Smooth muscle cell (in vitro differentiated cells): ENCODE measurements at regions not wholly inside any gene's neighbourhood (a gene's known extent, or its start where the extent isn't known, plus 50 kb on each side); places are given as distances from the start of the nearest gene placed in this dataset.

Source experiments
- DNase-seq: peaks from one replicate; lab custom pipeline; 2025; ENCODE audit not compliant: unreplicated experiment; lab: John Stamatoyannopoulos, UW
- H2AFZ ChIP-seq: fragments of 200-600 bp; sonication (generic); 2 replicates; pipeline ENCODE4 v1.6.0; 2016; ENCODE audit warnings: antibody characterized with exemption, low read depth, mild to moderate bottlenecking
- H3F3A ChIP-seq: fragments of 200-600 bp; sonication (generic); 2 replicates; pipeline ENCODE4 v1.6.0; 2017; ENCODE audit warnings: antibody characterized with exemption, low read depth
- H3K27ac ChIP-seq: fragments of 200-600 bp; sonication (generic); 2 replicates; pipeline ENCODE4 v1.5.1; 2016; ENCODE audit warnings: low read depth, mild to moderate bottlenecking
- H3K27me3 ChIP-seq: fragments of 200-600 bp; sonication (generic); 2 replicates; pipeline ENCODE4 v1.6.1; 2016; ENCODE audit warnings: low read depth, mild to moderate bottlenecking
- H3K36me3 ChIP-seq: fragments of 200-600 bp; sonication (generic); 2 replicates; pipeline ENCODE4 v1.5.1; 2016; ENCODE audit warnings: low read depth
- H3K4me1 ChIP-seq: fragments of 200-600 bp; sonication (generic); 2 replicates; pipeline ENCODE4 v1.5.1; 2016; ENCODE audit warnings: low read depth
- H3K4me2 ChIP-seq: fragments of 200-600 bp; sonication (generic); 2 replicates; pipeline ENCODE4 v1.6.0; 2016; ENCODE audit warnings: mild to moderate bottlenecking
- H3K4me3 ChIP-seq: fragments of 200-600 bp; sonication (generic); 2 replicates; pipeline ENCODE4 v1.5.1; 2016; ENCODE audit warnings: mild to moderate bottlenecking
- H3K79me2 ChIP-seq: fragments of 200-600 bp; sonication (generic); 2 replicates; pipeline ENCODE4 v1.6.0; 2016; ENCODE audit warnings: low read depth, mild to moderate bottlenecking
- H3K9ac ChIP-seq: fragments of 200-600 bp; sonication (generic); 2 replicates; pipeline ENCODE4 v1.6.0; 2016; ENCODE audit warnings: low read depth
- H3K9me3 ChIP-seq: fragments of 200-600 bp; sonication (generic); replicated peaks from 2 replicates; pipeline ENCODE4 v1.5.1; 2016; ENCODE audit warnings: low read depth
- H4K20me1 ChIP-seq: fragments of 200-600 bp; sonication (generic); 2 replicates; pipeline ENCODE4 v1.6.0; 2016; ENCODE audit warnings: low read depth
- WGBS: methylation state at CpG from one replicate; pipeline ENCODE4 v1.1.7; 2016; ENCODE audit warnings: low lambda C conversion rate; 5-methylcytosine and 5-hydroxymethylcytosine counted together
- TF ChIP-seq, protein P1 (sequence below): fragments of 200-600 bp; sonication (generic); IDR thresholded peaks from 2 replicates; pipeline ENCODE4 v1.5.1; 2017; ENCODE audit warnings: borderline replicate concordance, mild to moderate bottlenecking, antibody characterized with exemption; ENCODE audit not compliant: insufficient read depth, poor library complexity, severe bottlenecking

DNA sequence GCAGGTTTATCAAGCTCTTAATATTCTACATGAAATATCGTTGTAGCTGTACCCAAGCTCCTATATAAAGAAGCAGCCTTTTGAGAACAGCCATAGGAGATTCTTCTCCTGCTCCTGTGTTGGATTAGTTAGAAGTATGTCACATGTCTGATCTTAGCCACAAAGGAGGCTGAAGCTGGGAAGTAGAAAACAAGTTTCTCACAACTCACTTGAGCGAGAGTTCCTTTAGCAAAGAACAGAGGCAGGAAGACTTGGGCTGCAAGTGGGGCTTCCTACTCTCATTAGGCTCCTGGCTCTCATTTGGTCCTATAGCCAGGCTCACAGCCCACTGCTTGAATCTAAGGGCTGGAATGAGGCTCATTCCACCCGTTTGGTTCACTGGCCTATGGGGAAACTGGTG, 281.9 kb downstream of the BTG1 start:
- Histone ChIP-seq H3F3A (no peaks in the 10 kb centered on the region), H3K4me3 (no peak overlapping the region), H3K9ac (no peak overlapping the region), H3K4me1 (no peaks in the 10 kb centered on the region), H2AFZ (no peak overlapping the region), H3K27ac (no peak overlapping the region), H3K36me3 (no peaks in the 10 kb centered on the region), H3K9me3 (no peaks in the 10 kb centered on the region), H3K4me2 (no peak overlapping the region), H3K79me2 (no peaks in the 10 kb centered on the region), H4K20me1 (no peaks in the 10 kb centered on the region), H3K27me3 (no peaks in the 10 kb centered on the region)
- DNase-seq: no peak
- TF ChIP-seq, protein P1, sequence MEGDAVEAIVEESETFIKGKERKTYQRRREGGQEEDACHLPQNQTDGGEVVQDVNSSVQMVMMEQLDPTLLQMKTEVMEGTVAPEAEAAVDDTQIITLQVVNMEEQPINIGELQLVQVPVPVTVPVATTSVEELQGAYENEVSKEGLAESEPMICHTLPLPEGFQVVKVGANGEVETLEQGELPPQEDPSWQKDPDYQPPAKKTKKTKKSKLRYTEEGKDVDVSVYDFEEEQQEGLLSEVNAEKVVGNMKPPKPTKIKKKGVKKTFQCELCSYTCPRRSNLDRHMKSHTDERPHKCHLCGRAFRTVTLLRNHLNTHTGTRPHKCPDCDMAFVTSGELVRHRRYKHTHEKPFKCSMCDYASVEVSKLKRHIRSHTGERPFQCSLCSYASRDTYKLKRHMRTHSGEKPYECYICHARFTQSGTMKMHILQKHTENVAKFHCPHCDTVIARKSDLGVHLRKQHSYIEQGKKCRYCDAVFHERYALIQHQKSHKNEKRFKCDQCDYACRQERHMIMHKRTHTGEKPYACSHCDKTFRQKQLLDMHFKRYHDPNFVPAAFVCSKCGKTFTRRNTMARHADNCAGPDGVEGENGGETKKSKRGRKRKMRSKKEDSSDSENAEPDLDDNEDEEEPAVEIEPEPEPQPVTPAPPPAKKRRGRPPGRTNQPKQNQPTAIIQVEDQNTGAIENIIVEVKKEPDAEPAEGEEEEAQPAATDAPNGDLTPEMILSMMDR: no peak
- WGBS: 83% methylated on average over 3 of the region's 3 CpGs

DNA sequence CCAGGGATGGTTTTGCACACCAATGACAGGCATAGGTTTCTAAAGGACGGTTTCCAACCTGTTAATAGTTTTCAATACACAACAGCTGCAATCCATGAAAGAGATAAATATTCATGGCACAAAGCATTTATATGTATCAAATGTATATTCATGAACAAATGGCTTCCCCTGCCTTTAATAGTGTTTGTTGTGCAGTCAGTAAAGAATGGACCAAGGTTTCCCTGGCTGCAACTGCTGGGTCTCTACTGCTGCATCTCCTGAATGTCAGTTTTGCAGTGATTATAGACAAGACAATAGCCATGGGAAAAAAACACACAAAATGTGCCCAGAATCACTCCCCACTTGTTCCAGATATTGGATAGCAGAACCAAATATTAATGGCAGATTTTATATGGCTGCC, 284.1 kb downstream of the BTG1 start:
- H3K27me3 ChIP-seq: no peaks in the 10 kb centered on the region
- H3K27ac ChIP-seq: no peak overlapping the region
- 87% methylated on average over 1 of the region's 1 CpG for WGBS
- no peaks in the 10 kb centered on the region for H3K9me3 ChIP-seq
- no peaks in the 10 kb centered on the region for H3K36me3 ChIP-seq
- TF ChIP-seq, protein P1: no peak
- no peaks in the 10 kb centered on the region for H4K20me1 ChIP-seq
- H3K79me2 ChIP-seq: no peaks in the 10 kb centered on the region
- DNase-seq: no peak
- H3K4me2 ChIP-seq: no peak overlapping the region
- no peaks in the 10 kb centered on the region for H3F3A ChIP-seq
- H2AFZ ChIP-seq: no peak overlapping the region
- H3K4me3 ChIP-seq: no peak overlapping the region
- no peaks in the 10 kb centered on the region for H3K4me1 ChIP-seq
- no peak overlapping the region for H3K9ac ChIP-seq

DNA sequence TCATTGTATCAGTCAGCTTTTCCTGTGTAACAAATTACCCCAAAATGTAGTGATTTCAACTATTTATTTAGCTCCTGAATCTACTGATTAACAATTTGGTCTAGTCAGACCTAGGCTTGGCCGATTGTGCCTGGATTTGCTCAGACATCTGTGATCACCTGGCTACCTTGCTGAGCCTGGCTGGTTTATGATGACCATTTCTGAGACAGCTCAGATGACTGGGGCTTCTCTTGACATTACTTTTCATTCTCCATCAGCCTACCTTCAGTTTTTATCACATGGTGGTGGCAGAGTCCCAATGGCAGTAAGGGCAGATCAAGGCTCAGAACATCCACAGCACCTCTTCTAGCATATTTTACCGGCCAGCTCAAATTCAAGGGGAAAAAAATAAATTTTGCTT, 286.3 kb downstream of the BTG1 start:
- H2AFZ ChIP-seq: no peak overlapping the region
- H3K9ac ChIP-seq: no peak overlapping the region
- no peaks in the 10 kb centered on the region for H3K9me3 ChIP-seq
- H3K27ac ChIP-seq: no peak overlapping the region
- H3K36me3 ChIP-seq: no peaks in the 10 kb centered on the region
- H3K79me2 ChIP-seq: no peaks in the 10 kb centered on the region
- no peak overlapping the region for H3K4me2 ChIP-seq
- no peaks in the 10 kb centered on the region for H4K20me1 ChIP-seq
- H3F3A ChIP-seq: no peaks in the 10 kb centered on the region
- DNase-seq: no peak
- 93% methylated on average over 2 of the region's 2 CpGs for WGBS
- H3K27me3 ChIP-seq: no peaks in the 10 kb centered on the region
- TF ChIP-seq, protein P1: no peak
- H3K4me1 ChIP-seq: no peaks in the 10 kb centered on the region
- no peak overlapping the region for H3K4me3 ChIP-seq

DNA sequence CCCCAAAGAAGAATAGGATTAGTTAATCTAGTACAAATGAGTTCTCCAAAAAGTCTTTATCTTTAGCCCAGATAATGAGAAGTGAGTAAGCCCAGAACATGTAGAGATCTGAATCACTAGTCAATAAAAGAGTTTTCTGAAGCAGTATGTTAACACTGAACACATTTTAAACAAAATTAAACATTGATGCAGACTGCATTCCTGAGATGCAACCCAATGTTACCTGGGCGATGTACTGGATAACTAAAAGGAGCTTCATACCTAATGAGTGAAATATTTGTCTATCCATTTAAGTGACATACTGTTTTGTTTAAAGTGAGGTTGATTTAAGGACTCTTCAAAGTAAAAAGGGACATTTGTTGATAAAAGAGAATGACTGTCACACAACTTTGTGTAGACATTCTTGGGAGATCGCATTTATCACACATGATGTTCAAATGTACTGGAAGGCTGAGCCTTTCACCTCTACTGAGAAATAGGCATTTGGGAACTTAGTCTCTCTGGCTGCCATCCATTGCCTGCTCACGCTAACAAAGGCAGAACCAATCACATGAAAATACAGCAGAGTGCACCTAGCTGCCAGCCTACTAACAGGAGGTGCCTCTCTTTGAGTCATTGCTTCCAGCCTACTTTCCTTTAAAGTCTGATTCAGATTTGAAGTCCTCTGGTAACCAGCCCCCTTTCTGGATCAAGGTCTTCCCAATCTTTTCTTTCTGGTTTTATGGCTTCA, 287.7 kb downstream of the BTG1 start:
- H2AFZ ChIP-seq: no peak overlapping the region
- WGBS: 93% methylated on average over 3 of the region's 3 CpGs
- H3F3A ChIP-seq: no peaks in the 10 kb centered on the region
- no peak overlapping the region for H3K4me3 ChIP-seq
- H3K9me3 ChIP-seq: no peaks in the 10 kb centered on the region
- H3K27me3 ChIP-seq: no peaks in the 10 kb centered on the region
- no peak overlapping the region for H3K4me2 ChIP-seq
- H3K9ac ChIP-seq: no peak overlapping the region
- no peak for DNase-seq
- H3K4me1 ChIP-seq: no peaks in the 10 kb centered on the region
- TF ChIP-seq, protein P1: no peak
- no peaks in the 10 kb centered on the region for H3K36me3 ChIP-seq
- no peaks in the 10 kb centered on the region for H4K20me1 ChIP-seq
- H3K27ac ChIP-seq: no peak overlapping the region
- H3K79me2 ChIP-seq: no peaks in the 10 kb centered on the region
